NCI-H128 (cell line): ENCODE measurements at regions not wholly inside any gene's neighbourhood (a gene's known extent, or its start where the extent isn't known, plus 50 kb on each side); places are given as distances from the start of the nearest gene placed in this dataset.
"Not testable (repeated sequence)": the region's sequence is repeated elsewhere in the genome, so short reads cannot be mapped to it uniquely, and the experiment has no call there.

Source experiments
- DNase-seq: peaks from one replicate; lab custom pipeline; 2025; ENCODE audit not compliant: unreplicated experiment; lab: John Stamatoyannopoulos, UW

- DNase-seq, result no peak
Observed at GRCh38 chr4:130705023-130705422, 1609.1 kb downstream of the C4orf33 start.

- no peak for DNase-seq
Observed at GRCh38 chr4:130712038-130712437, 1616.1 kb downstream of the C4orf33 start.

- no peak for DNase-seq
Observed at GRCh38 chr4:130714006-130714405, 1618.1 kb downstream of the C4orf33 start.

- DNase-seq, result no peak
Observed at GRCh38 chr4:130722361-130722760, 1626.4 kb downstream of the C4orf33 start.

GRCh38 chr4:130736436-130737185 lies 1640.7 kb downstream of the C4orf33 start:
- DNase-seq, result no peak

GRCh38 chr4:130738233-130738632 lies 1642.3 kb downstream of the C4orf33 start:
- no peak for DNase-seq

- DNase-seq, result no peak
Observed at GRCh38 chr4:130747842-130748241, 1651.9 kb downstream of the C4orf33 start.

- DNase-seq, result no peak
Observed at GRCh38 chr4:130753926-130754325, 1658.0 kb downstream of the C4orf33 start.

GRCh38 chr4:130760246-130760645 lies 1664.3 kb downstream of the C4orf33 start:
- DNase-seq, result no peak

- not testable (repeated sequence) for DNase-seq
Observed at GRCh38 chr4:130767384-130767783, 1671.4 kb downstream of the C4orf33 start.

GRCh38 chr4:130772966-130773365 lies 1677.0 kb downstream of the C4orf33 start:
- DNase-seq, result not testable (repeated sequence)

- no peak for DNase-seq
Observed at GRCh38 chr4:130808492-130808891, 1712.5 kb downstream of the C4orf33 start.

GRCh38 chr4:130812117-130812765 lies 1716.3 kb downstream of the C4orf33 start:
- DNase-seq, result peak; percentile 38

GRCh38 chr4:130814896-130815295 lies 1718.9 kb downstream of the C4orf33 start:
- DNase-seq, result no peak

- DNase-seq, result no peak
Observed at GRCh38 chr4:130820448-130820847, 1724.5 kb downstream of the C4orf33 start.

- DNase-seq, result no peak
Observed at GRCh38 chr4:130825284-130825683, 1729.3 kb downstream of the C4orf33 start.

- no peak for DNase-seq
Observed at GRCh38 chr4:130850019-130850524, 1754.1 kb downstream of the C4orf33 start.

- DNase-seq, result no peak
Observed at GRCh38 chr4:130851107-130851506, 1755.2 kb downstream of the C4orf33 start.

- DNase-seq, result no peak
Observed at GRCh38 chr4:130851932-130852331, 1756.0 kb downstream of the C4orf33 start.

GRCh38 chr4:130855533-130855932 lies 1759.6 kb downstream of the C4orf33 start:
- DNase-seq, result no peak

- no peak for DNase-seq
Observed at GRCh38 chr4:130859991-130860390, 1764.0 kb downstream of the C4orf33 start.

GRCh38 chr4:130896920-130897319 lies 1801.0 kb downstream of the C4orf33 start:
- no peak for DNase-seq
